Karpas-422 (cell line): ENCODE measurements at regions not wholly inside any gene's neighbourhood (a gene's known extent, or its start where the extent isn't known, plus 50 kb on each side); places are given as distances from the start of the nearest gene placed in this dataset.

Experiments used
- DNase-seq: peaks from one replicate; pipeline ENCODE4 v3.0.0-alpha.2; 2015
- H2AFZ ChIP-seq: fragments of 200-600 bp; sonication (generic); 2 replicates; pipeline ENCODE4 v1.6.1; 2014; ENCODE audit warnings: antibody characterized with exemption, low read length, mixed read lengths
- H3K27ac ChIP-seq: fragments of 200-600 bp; sonication (generic); 2 replicates; pipeline ENCODE4 v1.5.1; 2014; ENCODE audit warnings: mild to moderate bottlenecking, low read length, moderate library complexity
- H3K27me3 ChIP-seq: fragments of 200-600 bp; sonication (generic); 2 replicates; pipeline ENCODE4 v1.6.1; 2014; ENCODE audit warnings: low read length, mixed read lengths
- H3K36me3 ChIP-seq: fragments of 200-600 bp; sonication (generic); 2 replicates; pipeline ENCODE4 v1.6.1; 2014; ENCODE audit warnings: low read length, mixed read lengths; ENCODE audit not compliant: insufficient read depth
- H3K4me1 ChIP-seq: fragments of 200-600 bp; sonication (generic); 2 replicates; pipeline ENCODE4 v1.6.1; 2014; ENCODE audit warnings: mild to moderate bottlenecking, low read length, mixed read lengths
- H3K4me2 ChIP-seq: fragments of 200-600 bp; sonication (generic); 2 replicates; pipeline ENCODE4 v1.6.1; 2014; ENCODE audit warnings: low read length, low read depth, mild to moderate bottlenecking; ENCODE audit not compliant: poor library complexity, severe bottlenecking
- H3K4me3 ChIP-seq: fragments of 200-600 bp; sonication (generic); 2 replicates; pipeline ENCODE4 v1.5.1; 2014; ENCODE audit warnings: mild to moderate bottlenecking, antibody characterized with exemption, low read length, mixed read lengths
- H3K79me2 ChIP-seq: fragments of 200-600 bp; sonication (generic); 2 replicates; pipeline ENCODE4 v1.6.1; 2014; ENCODE audit warnings: mild to moderate bottlenecking, low read length, mixed read lengths
- H3K9ac ChIP-seq: fragments of 200-600 bp; sonication (generic); 2 replicates; pipeline ENCODE4 v1.6.0; 2014; ENCODE audit warnings: low read length
- H3K9me2 ChIP-seq: fragments of 200-600 bp; sonication (generic), shearing (Covaris generic); replicated peaks from 2 replicates; pipeline ENCODE4 v1.6.0; 2014; ENCODE audit warnings: mild to moderate bottlenecking, low read length, moderate library complexity; ENCODE audit not compliant: insufficient read depth
- H3K9me3 ChIP-seq: fragments of 300-700, 200-600 bp; sonication (generic); 2 replicates; pipeline ENCODE4 v1.6.1; 2014; ENCODE audit warnings: low read length, mixed read lengths
- H4K20me1 ChIP-seq: fragments of 200-600 bp; sonication (generic); 2 replicates; pipeline ENCODE4 v1.6.1; 2014; ENCODE audit warnings: mild to moderate bottlenecking, antibody characterized with exemption, low read length, low read depth; ENCODE audit not compliant: insufficient read depth

- no peaks in the 10 kb centered on the region for H3K9me2 ChIP-seq
- H2AFZ ChIP-seq = no peak overlapping the region
- H3K4me3 ChIP-seq = no peak overlapping the region
- no peaks in the 10 kb centered on the region for H3K9me3 ChIP-seq
- no peak overlapping the region for H3K4me2 ChIP-seq
- H4K20me1 ChIP-seq = no peaks in the 10 kb centered on the region
- no peaks in the 10 kb centered on the region for H3K79me2 ChIP-seq
- no peaks in the 10 kb centered on the region for H3K4me1 ChIP-seq
- H3K27me3 ChIP-seq = no peaks in the 10 kb centered on the region
- H3K36me3 ChIP-seq = no peaks in the 10 kb centered on the region
- no peak overlapping the region for H3K9ac ChIP-seq
- DNase-seq = no peak
- no peak overlapping the region for H3K27ac ChIP-seq
Measured at GRCh38 chr14:94699831-94700230, 70.1 kb downstream of the GSC start.

- no peak overlapping the region for H2AFZ ChIP-seq
- no peaks in the 10 kb centered on the region for H3K9me2 ChIP-seq
- DNase-seq = no peak
- no peaks in the 10 kb centered on the region for H4K20me1 ChIP-seq
- H3K9ac ChIP-seq = no peak overlapping the region
- no peaks in the 10 kb centered on the region for H3K9me3 ChIP-seq
- no peaks in the 10 kb centered on the region for H3K4me1 ChIP-seq
- H3K79me2 ChIP-seq = no peaks in the 10 kb centered on the region
- H3K4me3 ChIP-seq = no peak overlapping the region
- no peak overlapping the region for H3K27ac ChIP-seq
- H3K36me3 ChIP-seq = no peaks in the 10 kb centered on the region
- H3K27me3 ChIP-seq = no peaks in the 10 kb centered on the region
- H3K4me2 ChIP-seq = no peak overlapping the region
Measured at GRCh38 chr14:94697773-94698556, 71.9 kb downstream of the GSC start.

DNA sequence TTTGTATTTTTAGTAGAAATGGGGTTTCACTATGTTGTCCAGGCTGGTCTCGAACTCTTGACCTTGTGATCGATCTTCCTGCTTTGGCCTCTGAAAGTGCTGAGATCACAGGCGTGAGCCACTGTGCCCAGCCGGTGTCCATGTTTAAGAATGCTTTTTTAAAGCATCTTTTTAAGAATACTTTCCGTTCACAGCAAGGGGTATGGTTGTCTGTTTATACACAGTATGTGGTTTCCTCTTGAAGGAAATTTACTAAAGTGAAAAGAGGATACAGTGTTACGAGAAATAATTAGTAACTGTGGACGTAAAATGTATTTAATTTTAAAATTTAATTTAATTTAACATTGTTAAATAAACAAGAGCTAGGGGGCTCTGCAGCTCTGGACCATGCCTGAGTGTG is 73.4 kb downstream of the GSC start:
- H3K27ac ChIP-seq = no peak overlapping the region
- no peaks in the 10 kb centered on the region for H3K9me2 ChIP-seq
- no peaks in the 10 kb centered on the region for H3K36me3 ChIP-seq
- H3K4me1 ChIP-seq = no peaks in the 10 kb centered on the region
- no peak for DNase-seq
- no peaks in the 10 kb centered on the region for H3K9me3 ChIP-seq
- H3K27me3 ChIP-seq = no peaks in the 10 kb centered on the region
- no peak overlapping the region for H3K4me2 ChIP-seq
- no peak overlapping the region for H3K4me3 ChIP-seq
- H2AFZ ChIP-seq = no peak overlapping the region
- H4K20me1 ChIP-seq = no peaks in the 10 kb centered on the region
- H3K9ac ChIP-seq = no peak overlapping the region
- no peaks in the 10 kb centered on the region for H3K79me2 ChIP-seq

- DNase-seq = no peak
- no peak overlapping the region for H2AFZ ChIP-seq
Measured at GRCh38 chr14:94695231-94695630, 74.7 kb downstream of the GSC start.

GRCh38 chr14:94691660-94692034 is 78.3 kb downstream of the GSC start:
- Histone ChIP-seq H3K9ac (no peak overlapping the region), H2AFZ (no peak overlapping the region), H3K27me3 (no peaks in the 10 kb centered on the region), H3K79me2 (no peaks in the 10 kb centered on the region), H3K27ac (no peak overlapping the region), H3K4me2 (no peak overlapping the region), H3K9me3 (no peaks in the 10 kb centered on the region), H3K9me2 (no peaks in the 10 kb centered on the region), H3K4me3 (no peak overlapping the region), H4K20me1 (no peaks in the 10 kb centered on the region), H3K36me3 (no peaks in the 10 kb centered on the region), H3K4me1 (no peaks in the 10 kb centered on the region)
- DNase-seq = no peak

More at GRCh38 chr14:94695231-94695630, 74.7 kb downstream of the GSC start:
- Histone ChIP-seq H3K4me3 (no peak overlapping the region), H3K79me2 (no peaks in the 10 kb centered on the region), H4K20me1 (no peaks in the 10 kb centered on the region), H3K27me3 (no peaks in the 10 kb centered on the region), H3K9ac (no peak overlapping the region), H3K9me3 (no peaks in the 10 kb centered on the region), H3K27ac (no peak overlapping the region), H3K36me3 (no peaks in the 10 kb centered on the region), H3K9me2 (no peaks in the 10 kb centered on the region), H3K4me1 (no peaks in the 10 kb centered on the region), H3K4me2 (no peak overlapping the region)

DNA sequence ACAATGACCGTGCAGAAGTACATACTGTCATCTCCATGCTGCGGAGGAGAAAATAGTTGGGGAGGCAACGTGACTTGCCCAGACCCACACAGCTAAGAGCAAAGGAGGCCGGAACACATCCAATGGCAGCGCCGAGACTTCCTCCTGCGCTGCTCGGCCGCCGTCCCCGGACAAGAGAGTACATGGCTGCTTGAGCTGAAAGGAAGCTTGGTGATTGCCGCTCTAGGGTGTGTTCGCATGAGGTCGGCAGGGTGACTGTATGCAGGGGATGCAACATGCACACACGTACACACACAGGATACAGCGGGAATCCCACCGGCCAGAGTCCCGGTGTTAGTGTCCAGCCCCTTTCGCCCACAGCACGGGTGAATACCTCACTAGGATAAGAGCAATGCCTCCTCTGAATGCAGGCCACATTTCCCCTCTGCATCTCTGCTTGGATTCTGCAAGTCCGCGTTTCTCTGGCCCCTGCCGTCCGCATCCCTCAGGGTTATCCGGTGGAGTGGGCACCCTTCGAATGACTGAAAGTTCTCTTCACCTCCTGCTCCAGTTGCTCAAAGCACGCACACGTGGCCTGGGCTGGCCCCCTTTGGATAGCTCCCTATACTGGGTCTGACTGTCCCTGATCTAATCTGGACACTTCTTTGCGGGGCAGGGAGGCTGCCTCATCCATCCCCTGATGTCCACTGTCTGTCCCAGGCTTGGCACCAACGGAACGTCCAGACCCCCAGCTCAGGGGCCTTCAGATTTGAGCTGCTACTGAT is 78.8 kb downstream of the GSC start:
- Histone ChIP-seq H3K9ac (no peak overlapping the region), H3K27me3 (no peaks in the 10 kb centered on the region), H3K4me1 (no peaks in the 10 kb centered on the region), H3K79me2 (no peaks in the 10 kb centered on the region), H3K9me2 (no peaks in the 10 kb centered on the region), H3K36me3 (no peaks in the 10 kb centered on the region), H2AFZ (no peak overlapping the region), H3K4me2 (no peak overlapping the region), H4K20me1 (no peaks in the 10 kb centered on the region), H3K9me3 (no peaks in the 10 kb centered on the region), H3K4me3 (no peak overlapping the region), H3K27ac (no peak overlapping the region)
- no peak for DNase-seq

DNA sequence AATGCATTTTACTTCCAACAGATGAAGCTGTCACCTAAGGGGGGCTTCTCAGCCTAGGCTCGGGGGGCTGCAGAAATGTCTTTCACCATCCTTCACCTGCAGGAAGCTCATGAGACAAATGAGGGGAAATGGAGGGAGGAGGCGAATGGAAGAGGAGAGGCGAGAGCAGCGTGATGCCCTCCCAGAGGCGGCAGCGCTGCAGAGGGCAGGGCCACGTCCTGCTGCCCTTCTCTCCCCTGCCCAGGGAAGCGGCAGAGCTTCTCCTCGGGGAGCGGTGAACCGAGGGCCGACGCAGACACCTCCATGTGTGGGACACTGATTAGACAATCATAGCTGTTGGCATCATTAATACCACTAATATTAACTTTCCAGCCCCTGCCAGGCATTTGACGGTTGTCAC is 78.3 kb downstream of the SERPINA3 start:
- Histone ChIP-seq H3K27ac (no peak overlapping the region), H3K9ac (no peak overlapping the region), H3K27me3 (no peaks in the 10 kb centered on the region), H3K4me3 (no peak overlapping the region), H3K4me2 (no peak overlapping the region), H3K36me3 (no peaks in the 10 kb centered on the region), H3K4me1 (no peaks in the 10 kb centered on the region), H3K9me3 (no peaks in the 10 kb centered on the region), H4K20me1 (no peaks in the 10 kb centered on the region), H3K79me2 (no peaks in the 10 kb centered on the region), H3K9me2 (no peaks in the 10 kb centered on the region), H2AFZ (no peak overlapping the region)
- DNase-seq = no peak

- Histone ChIP-seq H3K9me3 (no peaks in the 10 kb centered on the region), H3K79me2 (no peaks in the 10 kb centered on the region), H3K27me3 (no peaks in the 10 kb centered on the region), H3K4me2 (no peak overlapping the region), H3K36me3 (no peaks in the 10 kb centered on the region), H4K20me1 (no peaks in the 10 kb centered on the region), H3K4me1 (no peaks in the 10 kb centered on the region), H3K27ac (no peak overlapping the region), H3K4me3 (no peak overlapping the region), H2AFZ (no peak overlapping the region), H3K9me2 (no peaks in the 10 kb centered on the region), H3K9ac (no peak overlapping the region)
- no peak for DNase-seq
Measured at GRCh38 chr14:94689985-94690400, 77.8 kb downstream of the SERPINA3 start.
